Stomach (tissue), 8 donors: ENCODE measurements at regions not wholly inside any gene's neighbourhood (a gene's known extent, or its start where the extent isn't known, plus 50 kb on each side); places are given as distances from the start of the nearest gene placed in this dataset.
A peak's percentile ranks its signal among the peaks of the same experiment; 100 is the strongest.

Experiments used
- DNase-seq, 2 donors: peaks; one replicate each; pipeline versions ENCODE4 v3.0.0 to v3.0.0-alpha.2; 2013 to 2019
- H3K27ac ChIP-seq, 5 donors: fragments of 200-600 bp in 4 of 5; sonication (generic) in 4 of 5; one replicate each; pipeline ENCODE4 v1.5.1; 2013 to 2019; ENCODE audit warnings: mild to moderate bottlenecking in 1 of 5, moderate library complexity in 1 of 5
- H3K27me3 ChIP-seq, 3 donors: fragments of 200-600 bp; sonication (generic); one replicate each; pipeline ENCODE4 v1.5.1; 2017 to 2019; ENCODE audit warnings: mixed run types in 1 of 3
- H3K36me3 ChIP-seq, 4 donors: fragments of 200-600 bp; sonication (generic); 1 replicate in 3 of 4; 2 replicates in 1 of 4; pipeline ENCODE4 v1.5.1; 2016 to 2019
- H3K4me1 ChIP-seq, 4 donors: fragments of 200-600 bp; sonication (generic); one replicate each; pipeline ENCODE4 v1.5.1; 2016 to 2019
- H3K4me3 ChIP-seq, 4 donors: fragments of 200-600 bp; sonication (generic) in 3 of 4; one replicate each; pipeline ENCODE4 v1.5.1; 2016 to 2019; ENCODE audit warnings: mild to moderate bottlenecking in 1 of 4
- H3K9me3 ChIP-seq, 4 donors: fragments of 200-600 bp; sonication (generic); one replicate each; pipeline ENCODE4 v1.5.1; 2016 to 2019
- EP300 ChIP-seq: sonication (generic); formaldehyde crosslinking; IDR thresholded peaks from one replicate; pipeline ENCODE4 v1.6.1; 2017; ENCODE audit warnings: antibody characterized with exemption
- POLR2A ChIP-seq, 4 donors: fragments of 450-650 bp; IDR thresholded peaks; one replicate each; pipeline ENCODE4 v1.6.1; 2016; ENCODE audit warnings: antibody characterized with exemption in 4 of 4, control low read depth in 2 of 4, mild to moderate bottlenecking in 1 of 4, moderate library complexity in 1 of 4
- POLR2AphosphoS5 ChIP-seq, 3 donors: sonication (generic); formaldehyde crosslinking; IDR thresholded peaks; one replicate each; pipeline ENCODE4 v1.6.1; 2016; ENCODE audit warnings: antibody characterized with exemption in 3 of 3
- whole genome bisulfite sequencing, 5 donors: extraction: QIAGEN DNeasy Blood & Tissue Kit in 3 of 5; methylation state at CpG; one replicate each; pipeline versions ENCODE4 v1.1.5 to v1.1.7; 2013 to 2018; 5-methylcytosine and 5-hydroxymethylcytosine counted together
- intact Hi-C: fragments of 100-400 bp; cut with DNase I; formaldehyde crosslinking; loops from one replicate; pipeline ENCODE4 v1.15.1; 2023; ENCODE audit warnings: low total_unique reads
- TF ChIP-seq, protein P1 (sequence below), 7 experiments: fragments of 450-650 bp in 4 of 7; fragments of 200-600 bp in 3 of 7; sonication (generic) in 3 of 7; IDR thresholded peaks; one replicate each; pipeline ENCODE4 v1.5.1; 2016 to 2019; ENCODE audit warnings: antibody characterized with exemption in 7 of 7, control low read depth in 2 of 7, mild to moderate bottlenecking in 1 of 7
- donor health status: healthy with polysubstance abuse.
- donor health status: Bipolar disorder and iron deficiency.
- donor health status: healthy.

DNA sequence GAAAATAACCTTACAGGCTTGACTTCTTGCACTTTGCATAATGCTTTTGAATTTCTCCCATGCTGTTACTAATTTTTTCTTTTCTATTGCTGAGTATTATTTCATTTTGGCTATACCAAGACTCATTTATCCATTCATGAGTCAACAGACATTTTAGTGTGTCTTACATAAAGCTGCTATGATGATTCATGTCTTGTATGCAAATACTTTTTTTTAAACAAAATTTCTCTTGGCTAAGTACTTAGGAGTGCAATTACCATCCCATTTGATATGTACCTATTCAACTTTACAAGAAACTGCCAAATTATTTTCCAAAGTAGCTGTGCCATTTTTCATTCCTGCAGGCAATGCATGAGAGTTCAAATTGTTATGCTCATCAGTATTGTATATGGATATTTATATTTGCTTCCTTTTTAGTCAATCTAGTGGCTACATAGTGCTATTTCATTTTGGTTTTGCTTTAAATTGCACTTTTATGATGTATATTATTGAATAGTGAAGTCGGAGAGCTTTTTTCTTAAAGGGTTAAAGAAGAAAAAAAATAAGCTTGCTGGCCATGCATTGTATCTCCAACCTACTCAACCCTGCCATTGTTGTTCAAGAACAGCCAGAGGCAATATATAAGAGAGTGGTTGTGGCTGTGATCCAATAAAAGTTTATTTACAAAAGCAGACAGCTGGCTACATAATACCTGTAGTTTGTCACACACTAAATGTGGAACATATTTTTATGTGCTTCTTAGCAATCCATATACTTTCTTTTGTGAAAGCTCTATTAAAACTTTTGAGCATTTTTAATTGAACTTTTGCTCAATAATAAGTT, 862.8 kb downstream of the KCNT2 start:
- Histone ChIP-seq H3K36me3 (no peaks in the 10 kb centered on the region), H3K27me3 (no peaks in the 10 kb centered on the region), H3K27ac (no peak overlapping the region), H3K4me3 (no peak overlapping the region), H3K9me3 (no peaks in the 10 kb centered on the region), H3K4me1 (no peaks in the 10 kb centered on the region)
- TF ChIP-seq POLR2A (IDR thresholded peaks at IDR 0.05): no peak
- no peak for TF ChIP-seq POLR2AphosphoS5 (IDR thresholded peaks at IDR 0.05)
- no peak for TF ChIP-seq EP300
- TF ChIP-seq, protein P1, sequence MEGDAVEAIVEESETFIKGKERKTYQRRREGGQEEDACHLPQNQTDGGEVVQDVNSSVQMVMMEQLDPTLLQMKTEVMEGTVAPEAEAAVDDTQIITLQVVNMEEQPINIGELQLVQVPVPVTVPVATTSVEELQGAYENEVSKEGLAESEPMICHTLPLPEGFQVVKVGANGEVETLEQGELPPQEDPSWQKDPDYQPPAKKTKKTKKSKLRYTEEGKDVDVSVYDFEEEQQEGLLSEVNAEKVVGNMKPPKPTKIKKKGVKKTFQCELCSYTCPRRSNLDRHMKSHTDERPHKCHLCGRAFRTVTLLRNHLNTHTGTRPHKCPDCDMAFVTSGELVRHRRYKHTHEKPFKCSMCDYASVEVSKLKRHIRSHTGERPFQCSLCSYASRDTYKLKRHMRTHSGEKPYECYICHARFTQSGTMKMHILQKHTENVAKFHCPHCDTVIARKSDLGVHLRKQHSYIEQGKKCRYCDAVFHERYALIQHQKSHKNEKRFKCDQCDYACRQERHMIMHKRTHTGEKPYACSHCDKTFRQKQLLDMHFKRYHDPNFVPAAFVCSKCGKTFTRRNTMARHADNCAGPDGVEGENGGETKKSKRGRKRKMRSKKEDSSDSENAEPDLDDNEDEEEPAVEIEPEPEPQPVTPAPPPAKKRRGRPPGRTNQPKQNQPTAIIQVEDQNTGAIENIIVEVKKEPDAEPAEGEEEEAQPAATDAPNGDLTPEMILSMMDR (IDR thresholded peaks at IDR 0.05): no peak
- WGBS, 5 donors: 63 to 80% (median 77%) methylated on average over 1 of the region's 1 CpG
- intact Hi-C loops: no loop called here
- no peak for DNase-seq

DNA sequence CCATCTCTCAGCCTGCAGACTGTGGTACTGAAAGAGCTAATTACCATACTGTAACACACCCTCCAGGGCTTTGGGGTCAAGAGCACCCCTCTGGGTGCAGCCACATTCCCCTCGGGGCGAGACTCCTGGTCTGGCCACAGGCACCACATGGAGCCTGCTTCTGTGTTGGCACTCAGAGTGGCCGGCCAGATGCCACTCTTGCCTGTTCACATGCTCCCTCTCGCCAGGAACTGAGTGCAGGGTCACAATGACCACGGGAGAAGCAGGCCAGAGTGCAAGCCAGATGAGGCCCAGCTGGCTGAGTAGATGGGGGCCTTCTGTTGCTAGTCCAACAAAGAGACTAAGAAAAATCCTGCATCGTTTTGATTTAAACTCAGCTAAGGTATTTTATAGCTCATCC, 864.0 kb downstream of the KCNT2 start:
- H3K9me3 ChIP-seq: no peaks in the 10 kb centered on the region
- TF ChIP-seq POLR2AphosphoS5 (IDR thresholded peaks at IDR 0.05) (no peak), POLR2A (IDR thresholded peaks at IDR 0.05) (no peak), EP300 (no peak)
- TF ChIP-seq, protein P1 (IDR thresholded peaks at IDR 0.05): no peak
- intact Hi-C loops: no loop called here
- no peaks in the 10 kb centered on the region for H3K27me3 ChIP-seq
- DNase-seq: no peak
- H3K36me3 ChIP-seq: no peaks in the 10 kb centered on the region
- no peak overlapping the region for H3K4me3 ChIP-seq
- WGBS, 5 donors: 70 to 85% (median 76%) methylated on average over 5 to 6 of the region's 6 CpGs
- no peaks in the 10 kb centered on the region for H3K4me1 ChIP-seq
- no peak overlapping the region for H3K27ac ChIP-seq

DNA sequence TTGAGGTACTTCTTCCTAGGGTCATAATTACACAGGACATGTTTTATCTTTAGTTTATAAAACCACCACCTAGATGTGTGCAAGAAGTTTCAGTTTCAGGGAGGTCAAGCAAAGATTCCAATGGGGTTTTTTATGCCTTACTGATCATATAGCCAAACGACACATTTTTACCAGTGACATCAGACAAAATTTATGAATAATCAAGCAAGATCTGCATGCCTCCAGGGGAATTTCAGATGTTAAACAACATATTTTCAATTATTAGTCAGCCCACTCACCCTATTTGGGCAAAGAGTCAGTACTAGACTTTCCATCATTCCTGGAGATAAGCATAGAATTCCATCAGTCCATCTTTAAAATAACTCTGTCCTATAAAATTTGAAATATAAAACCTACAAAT, 867.4 kb downstream of the KCNT2 start:
- no peaks in the 10 kb centered on the region for H3K9me3 ChIP-seq
- no peak overlapping the region for H3K27ac ChIP-seq
- TF ChIP-seq EP300 (no peak), POLR2A (IDR thresholded peaks at IDR 0.05) (no peak), POLR2AphosphoS5 (IDR thresholded peaks at IDR 0.05) (no peak)
- TF ChIP-seq, protein P1 (IDR thresholded peaks at IDR 0.05): no peak
- H3K4me1 ChIP-seq: no peaks in the 10 kb centered on the region
- H3K4me3 ChIP-seq: no peak overlapping the region
- WGBS, 5 donors: 67 to 85% (median 71%) methylated on average over 1 of the region's 1 CpG
- no peaks in the 10 kb centered on the region for H3K27me3 ChIP-seq
- no peaks in the 10 kb centered on the region for H3K36me3 ChIP-seq
- intact Hi-C loops: no loop called here
- no peak for DNase-seq

DNA sequence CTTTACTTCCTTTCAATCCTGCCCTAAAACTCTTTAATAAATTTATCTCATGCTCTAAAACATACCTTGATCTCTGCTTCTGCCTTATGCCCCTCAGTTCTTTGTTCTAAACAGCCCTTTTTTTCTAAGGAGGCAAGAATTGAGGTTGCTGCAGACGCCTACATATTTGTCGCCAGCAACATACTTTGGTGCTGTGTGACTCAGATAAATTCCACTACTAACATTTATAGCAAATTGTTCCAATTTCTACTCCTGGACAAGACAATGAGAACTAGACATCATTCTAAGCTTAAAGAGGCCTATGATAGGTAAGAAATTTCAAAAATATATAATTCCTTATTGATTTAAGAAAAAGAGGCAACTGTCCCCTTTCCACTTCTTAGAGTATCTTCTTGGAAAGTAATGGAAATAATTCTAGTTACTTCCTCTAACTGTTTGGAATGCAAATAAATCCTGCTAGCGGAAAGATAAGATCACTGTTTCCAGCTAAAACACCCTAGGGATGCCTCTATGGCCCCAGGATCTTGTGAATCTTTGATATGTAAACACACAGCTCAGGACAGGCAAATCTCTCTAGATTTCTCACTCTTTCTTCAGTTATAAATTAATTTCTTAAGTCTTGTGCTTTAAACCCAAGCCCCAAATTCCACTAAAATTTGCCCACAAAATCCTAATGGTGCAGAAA, 869.1 kb downstream of the KCNT2 start:
- peak in 1 of 2 donors; percentile 7 for DNase-seq
- Histone ChIP-seq H3K36me3 (no peaks in the 10 kb centered on the region), H3K27me3 (no peaks in the 10 kb centered on the region), H3K27ac (no peak overlapping the region), H3K4me3 (no peak overlapping the region), H3K4me1 (no peaks in the 10 kb centered on the region), H3K9me3 (no peaks in the 10 kb centered on the region)
- TF ChIP-seq POLR2A (IDR thresholded peaks at IDR 0.05): no peak
- 64 to 83% (median 69%) methylated on average over 3 of the region's 3 CpGs for WGBS, 5 donors
- intact Hi-C loops: no loop called here

DNA sequence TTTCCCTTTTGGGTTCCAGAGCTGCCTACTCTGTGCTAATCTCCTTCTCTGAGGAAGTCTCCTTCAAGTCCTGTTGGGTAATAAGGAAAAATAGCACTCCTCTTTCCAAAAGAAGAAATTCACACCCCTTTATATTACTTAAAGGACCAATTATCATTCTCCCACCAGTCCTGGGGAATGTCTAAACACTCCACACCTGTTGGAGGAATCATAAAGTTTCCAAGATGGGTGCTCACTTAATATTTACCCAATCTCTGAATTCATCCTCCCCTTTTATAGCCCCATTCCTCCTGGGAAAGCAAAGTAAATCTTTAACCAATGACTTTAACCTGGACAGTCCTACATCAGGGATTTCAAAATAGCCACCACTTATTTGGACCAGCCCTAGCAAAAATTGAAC, 873.1 kb downstream of the KCNT2 start:
- H3K4me3 ChIP-seq: no peak overlapping the region
- no peak overlapping the region for H3K27ac ChIP-seq
- DNase-seq: no peak
- no peaks in the 10 kb centered on the region for H3K9me3 ChIP-seq
- no peaks in the 10 kb centered on the region for H3K36me3 ChIP-seq
- H3K4me1 ChIP-seq: no peaks in the 10 kb centered on the region
- intact Hi-C loops: no loop called here
- TF ChIP-seq, protein P1 (IDR thresholded peaks at IDR 0.05): no peak
- no peak for TF ChIP-seq POLR2AphosphoS5 (IDR thresholded peaks at IDR 0.05)
- TF ChIP-seq EP300: no peak
- TF ChIP-seq POLR2A (IDR thresholded peaks at IDR 0.05): no peak
- H3K27me3 ChIP-seq: no peaks in the 10 kb centered on the region
